Sciatic nerve (tissue), 2 donors: ENCODE measurements at regions not wholly inside any gene's neighbourhood (a gene's known extent, or its start where the extent isn't known, plus 50 kb on each side); places are given as distances from the start of the nearest gene placed in this dataset.
"Not testable (repeated sequence)": the region's sequence is repeated elsewhere in the genome, so short reads cannot be mapped to it uniquely, and the experiment has no call there.

Source experiments
- ATAC-seq: fragments of 200-7000 bp; cut with Tn5 transposase; one replicate; pipeline ENCODE4 v1.9.1; 2020; ENCODE audit warnings: mild to moderate bottlenecking, moderate library complexity
- DNase-seq: peaks from one replicate; pipeline ENCODE4 v3.0.0-alpha.2; 2020; ENCODE audit warnings: low spot score
- intact Hi-C: fragments of 100-400 bp; cut with DNase I; formaldehyde crosslinking; loops from one replicate; pipeline ENCODE4 v1.14.2; 2022
- donor health status: DM: no; HTN: no; CAD: no.
- donor health status: DM: no; HTN: no; CAD: no.

GRCh38 chr7:130950741-130951140 is 216.7 kb upstream of the KLF14 start:
- no peak for ATAC-seq
- DNase-seq: no peak
- intact Hi-C loops: no loop called here

GRCh38 chr7:130951303-130951975 is 217.4 kb upstream of the KLF14 start:
- no peak for DNase-seq
- no peak for ATAC-seq

GRCh38 chr7:130951976-130952876 is 218.2 kb upstream of the KLF14 start:
- intact Hi-C loops: no loop called here
- DNase-seq (no peak), ATAC-seq (no peak)

More at GRCh38 chr7:130951303-130951975, 217.4 kb upstream of the KLF14 start:
- intact Hi-C loops: no loop called here

GRCh38 chr7:130953196-130953595 is 219.2 kb upstream of the KLF14 start:
- DNase-seq (no peak), ATAC-seq (no peak)
- intact Hi-C loops: no loop called here

- intact Hi-C loops: no loop called here
- DNase-seq (no peak), ATAC-seq (peak; percentile 7)
Observed at GRCh38 chr7:130954918-130955564, 221.0 kb upstream of the KLF14 start.

- intact Hi-C loops: no loop called here
- peak; percentile 63 for ATAC-seq
- DNase-seq: no peak
Observed at GRCh38 chr7:130955565-130955919, 221.5 kb upstream of the KLF14 start.

GRCh38 chr7:130956417-130957136 is 222.6 kb upstream of the KLF14 start:
- intact Hi-C loops: no loop called here
- ATAC-seq (no peak), DNase-seq (no peak)

- intact Hi-C loops: no loop called here
- ATAC-seq: no peak
- no peak for DNase-seq
Observed at GRCh38 chr7:130957137-130957513, 223.1 kb upstream of the KLF14 start.

- ATAC-seq, DNase-seq, intact Hi-C loops: not testable (repeated sequence)
Observed at GRCh38 chr7:130957722-130958435, 223.9 kb upstream of the KLF14 start.

- DNase-seq (no peak), ATAC-seq (no peak)
- intact Hi-C loops: no loop called here
Observed at GRCh38 chr7:130958846-130959245, 224.8 kb upstream of the KLF14 start.

GRCh38 chr7:130959743-130960207 is 225.8 kb upstream of the KLF14 start:
- DNase-seq: no peak
- intact Hi-C loops: no loop called here
- no peak for ATAC-seq

- DNase-seq (no peak), ATAC-seq (no peak)
- intact Hi-C loops: no loop called here
Observed at GRCh38 chr7:130960208-130960988, 226.4 kb upstream of the KLF14 start.

GRCh38 chr7:130961128-130961601 is 227.2 kb upstream of the KLF14 start:
- intact Hi-C loops: no loop called here

GRCh38 chr7:130962109-130962508 is 228.1 kb upstream of the KLF14 start:
- no peak for ATAC-seq
- DNase-seq: no peak
- intact Hi-C loops: no loop called here

More at GRCh38 chr7:130961128-130961601, 227.2 kb upstream of the KLF14 start:
- DNase-seq: no peak
- peak; percentile 20 for ATAC-seq

- DNase-seq: no peak
- intact Hi-C loops: no loop called here
- no peak for ATAC-seq
Observed at GRCh38 chr7:130963339-130963738, 229.3 kb upstream of the KLF14 start.

GRCh38 chr7:130965515-130965914 is 231.5 kb upstream of the KLF14 start:
- ATAC-seq: no peak
- DNase-seq: no peak
- intact Hi-C loops: no loop called here

GRCh38 chr7:130966246-130967009 is 232.4 kb upstream of the KLF14 start:
- DNase-seq (no peak), ATAC-seq (no peak)
- intact Hi-C loops: no loop called here
